GM18498 (cell line): ENCODE measurements at regions not wholly inside any gene's neighbourhood (a gene's known extent, or its start where the extent isn't known, plus 50 kb on each side); places are given as distances from the start of the nearest gene placed in this dataset.
"Not testable (repeated sequence)": the region's sequence is repeated elsewhere in the genome, so short reads cannot be mapped to it uniquely, and the experiment has no call there.

ENCODE experiments used
- ATAC-seq: cut with Tn5 transposase; IDR thresholded peaks from one replicate; pipeline ENCODE4 v1.9.1; 2021; ENCODE audit warnings: mild to moderate bottlenecking, moderate library complexity; ENCODE audit not compliant: unreplicated experiment

DNA sequence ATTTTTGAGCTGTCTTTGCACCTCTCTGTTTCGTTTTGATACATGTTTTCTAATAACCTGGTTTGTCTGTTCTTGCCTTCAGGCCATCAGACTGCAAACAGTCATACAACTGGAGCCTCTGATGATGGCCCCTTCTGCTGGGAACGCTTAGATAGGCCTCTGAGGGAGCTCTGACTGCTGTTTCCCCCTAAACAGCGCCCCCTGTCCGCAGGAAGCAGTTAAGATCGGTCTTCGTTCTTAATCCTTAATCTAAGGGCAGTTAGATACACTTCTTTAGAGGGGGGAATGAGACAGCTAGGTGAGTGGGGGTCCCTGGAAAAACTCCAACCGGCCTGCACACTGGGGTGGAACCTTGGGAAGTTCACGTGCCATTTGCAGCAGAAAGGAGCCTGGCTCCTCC lies 1338.8 kb upstream of the SEL1L start:
- no peak for ATAC-seq

DNA sequence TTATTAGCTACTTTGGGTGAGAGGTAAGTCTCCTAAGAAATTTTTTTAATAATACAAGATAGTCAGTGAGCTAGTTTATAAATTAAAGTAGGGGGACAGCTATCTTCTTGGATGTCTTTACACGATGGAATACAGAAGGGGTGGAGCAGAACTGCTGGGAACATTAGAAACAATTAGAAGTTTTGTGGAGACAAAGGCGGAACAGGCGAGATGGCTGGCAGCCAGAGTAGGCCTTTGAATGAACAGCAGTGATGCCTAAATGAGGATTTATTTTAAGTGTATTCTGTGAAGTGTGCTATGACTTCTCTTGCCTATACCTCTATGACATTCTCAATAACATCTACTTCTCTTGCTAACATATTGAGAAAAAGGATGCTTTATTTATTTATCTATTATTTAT lies 1345.3 kb upstream of the SEL1L start:
- no peak for ATAC-seq

DNA sequence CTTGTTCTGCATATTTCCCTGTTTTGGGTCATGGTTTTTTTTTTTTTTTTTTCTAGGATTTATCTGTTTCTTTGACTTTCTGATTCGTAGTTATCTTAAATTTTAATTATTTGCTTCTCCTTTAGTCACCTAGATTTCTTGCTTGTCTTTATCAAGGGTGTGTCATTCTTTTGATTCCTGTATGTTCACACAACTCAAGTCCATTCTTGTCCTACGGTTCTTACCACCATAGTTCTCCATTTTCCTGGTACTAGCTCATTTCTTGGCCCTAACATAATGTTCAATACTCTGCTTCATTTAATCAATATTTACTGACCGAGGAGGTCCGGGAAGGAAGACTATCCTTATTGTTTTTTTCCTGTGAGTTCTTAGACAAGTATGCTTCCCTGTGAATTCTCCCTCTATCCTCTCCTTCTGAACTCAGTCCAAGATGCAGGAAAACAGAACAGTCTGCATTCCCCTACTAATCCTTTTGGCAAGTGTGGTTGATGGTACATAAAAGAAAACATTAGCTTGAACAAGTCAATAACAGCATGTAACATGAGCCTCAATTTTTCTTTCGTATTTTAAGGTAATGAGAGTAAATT lies 1346.4 kb upstream of the SEL1L start:
- ATAC-seq = no peak

DNA sequence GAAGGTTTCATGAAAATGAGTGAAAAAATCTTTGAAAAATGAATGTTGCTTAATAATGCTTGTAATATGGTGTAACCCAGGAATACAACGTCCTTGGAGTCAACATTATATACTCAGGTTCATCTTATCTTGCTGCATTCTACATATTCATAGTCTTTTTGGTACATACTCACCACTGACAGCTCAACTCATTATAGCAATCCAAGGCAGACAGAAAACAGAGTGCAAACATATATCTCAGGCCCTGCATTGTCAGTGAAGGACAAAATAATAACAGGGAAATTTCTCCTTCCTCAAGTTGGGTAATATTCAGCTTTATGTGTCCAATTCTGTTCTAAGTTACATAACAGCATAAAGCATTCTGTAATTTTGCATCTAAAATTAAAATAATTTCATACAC lies 1353.0 kb upstream of the SEL1L start:
- no peak for ATAC-seq

DNA sequence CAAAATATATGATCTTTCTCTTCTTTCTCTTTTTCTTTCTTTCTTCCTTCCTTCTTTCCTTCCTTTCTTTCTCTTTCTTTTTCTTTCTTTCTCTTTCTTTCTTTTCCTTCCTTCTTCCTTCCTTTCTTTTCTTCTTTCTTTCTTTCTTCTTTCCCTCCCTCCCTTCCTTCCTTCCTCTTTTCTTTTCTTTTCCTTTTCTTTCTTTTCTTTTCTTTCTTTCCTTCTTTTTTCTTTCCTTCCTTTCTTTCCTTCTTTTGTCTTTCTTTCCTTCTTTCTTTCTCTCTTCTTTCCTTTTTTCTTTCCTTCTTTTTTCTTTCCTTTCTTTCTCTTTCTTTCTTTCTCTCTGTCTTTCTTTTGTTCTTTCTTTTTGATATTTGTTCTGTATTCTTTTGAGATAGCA lies 1356.0 kb upstream of the SEL1L start:
- no peak for ATAC-seq

DNA sequence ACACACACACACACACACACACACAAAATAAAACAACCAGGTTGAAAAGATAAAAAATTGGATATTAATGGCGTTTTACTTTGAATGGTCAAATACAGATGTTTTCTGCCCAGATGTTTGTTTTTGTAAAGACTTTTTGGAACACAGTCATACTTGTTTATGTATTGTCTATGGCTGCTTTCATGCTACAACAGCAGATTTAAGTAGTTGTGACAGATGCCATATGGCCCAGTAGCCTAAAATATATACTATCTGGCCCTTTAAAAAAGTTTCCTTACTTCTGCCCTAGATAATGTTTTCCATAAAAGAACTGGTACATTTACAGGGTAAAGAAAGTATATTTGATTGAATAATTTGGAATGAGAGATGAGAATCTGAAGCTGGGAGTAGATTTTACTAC lies 1362.8 kb upstream of the SEL1L start:
- no peak for ATAC-seq

DNA sequence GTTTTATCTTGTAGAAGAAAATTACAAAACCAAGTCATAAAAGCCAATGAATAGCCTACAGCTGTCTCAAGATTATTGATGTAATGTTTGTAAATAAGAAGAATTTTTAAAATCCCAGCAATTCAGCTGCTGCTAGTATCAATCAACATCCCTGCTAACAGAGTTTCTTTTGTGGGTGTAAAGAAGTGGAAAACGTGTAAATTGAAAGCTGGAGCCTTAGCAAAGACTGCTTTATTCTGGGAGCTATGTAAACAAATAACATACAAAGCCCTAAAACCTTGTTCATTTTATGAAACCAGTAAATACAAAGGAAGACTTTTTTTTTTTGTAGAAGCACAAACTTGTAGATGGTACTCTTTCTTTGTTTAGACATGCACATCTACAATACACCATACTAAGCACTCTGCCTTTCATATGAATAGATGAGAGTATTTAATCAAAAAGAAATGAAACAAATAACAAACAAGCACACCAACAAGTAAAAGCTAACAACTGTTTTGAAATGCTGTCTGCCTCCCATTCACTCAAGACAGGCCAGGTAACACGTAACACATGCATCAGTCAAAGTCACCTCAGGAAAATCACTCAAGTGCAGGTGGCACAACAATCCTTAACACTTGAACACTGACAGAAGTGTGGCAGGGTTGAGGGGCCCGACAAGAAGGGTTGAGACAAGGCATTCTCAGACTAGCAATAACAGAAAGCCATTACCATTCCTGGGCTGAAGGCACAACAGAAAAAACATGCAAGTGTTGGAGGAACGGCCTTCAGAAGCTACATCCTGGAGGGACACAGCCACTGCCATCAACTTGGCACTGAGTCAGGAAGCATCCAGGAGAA lies 1364.0 kb upstream of the SEL1L start:
- ATAC-seq = no peak

DNA sequence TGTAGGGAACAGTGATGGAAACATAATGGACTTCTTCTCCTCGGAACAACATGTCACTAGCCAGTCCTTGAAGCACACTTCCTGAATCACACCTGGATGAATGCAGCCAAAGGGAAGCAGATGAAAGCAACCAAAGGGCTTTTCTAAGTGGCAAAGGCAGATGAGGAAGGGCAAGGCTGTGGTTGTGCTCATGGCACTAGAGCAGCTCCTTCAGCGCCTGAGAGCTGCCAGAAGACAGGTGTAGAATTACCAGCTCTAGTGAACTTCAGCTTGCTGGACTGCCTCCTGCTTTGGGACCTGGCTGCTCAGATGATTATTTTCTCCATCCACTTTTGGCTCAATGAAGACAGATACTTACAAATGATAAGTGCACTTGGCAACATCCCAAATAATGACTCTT lies 1372.1 kb upstream of the SEL1L start:
- ATAC-seq = no peak

DNA sequence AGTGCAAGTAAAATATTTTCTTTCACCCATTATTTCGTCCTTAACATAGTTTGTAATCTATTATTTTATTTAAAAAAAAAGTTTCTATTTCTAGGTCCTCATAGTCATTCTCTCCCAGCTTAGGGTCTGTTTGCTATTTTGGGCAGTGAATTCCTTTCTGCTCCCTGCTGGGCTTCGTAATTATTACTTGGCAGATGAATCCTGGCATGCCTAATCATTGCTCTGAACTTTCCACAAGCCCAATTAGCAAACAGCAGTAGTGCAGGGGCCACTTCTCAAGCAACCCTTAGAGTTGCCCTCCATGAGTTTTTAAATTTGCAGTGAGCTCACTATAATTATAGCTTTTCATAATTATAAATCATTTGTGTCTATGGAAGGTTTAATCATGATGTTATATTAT lies 1378.3 kb upstream of the SEL1L start:
- no peak for ATAC-seq

DNA sequence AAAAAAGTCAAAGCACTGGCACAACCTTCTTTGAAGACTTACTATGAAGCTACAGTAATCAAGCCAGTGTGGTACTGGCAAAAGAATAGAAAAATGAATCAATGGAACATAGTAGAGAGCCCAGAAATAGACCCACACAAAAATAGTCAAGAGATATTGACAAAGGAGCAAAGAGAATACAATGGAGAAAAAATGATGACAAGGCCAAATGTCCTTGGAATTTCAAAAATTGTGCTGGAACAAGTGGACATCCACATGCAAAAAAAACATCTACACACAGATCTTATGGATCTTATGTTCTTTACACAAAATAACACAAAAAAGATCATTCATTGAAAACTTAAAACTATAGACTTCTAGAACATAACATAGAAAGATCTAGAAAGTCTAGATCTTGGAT lies 1379.7 kb upstream of the SEL1L start:
- ATAC-seq = no peak

DNA sequence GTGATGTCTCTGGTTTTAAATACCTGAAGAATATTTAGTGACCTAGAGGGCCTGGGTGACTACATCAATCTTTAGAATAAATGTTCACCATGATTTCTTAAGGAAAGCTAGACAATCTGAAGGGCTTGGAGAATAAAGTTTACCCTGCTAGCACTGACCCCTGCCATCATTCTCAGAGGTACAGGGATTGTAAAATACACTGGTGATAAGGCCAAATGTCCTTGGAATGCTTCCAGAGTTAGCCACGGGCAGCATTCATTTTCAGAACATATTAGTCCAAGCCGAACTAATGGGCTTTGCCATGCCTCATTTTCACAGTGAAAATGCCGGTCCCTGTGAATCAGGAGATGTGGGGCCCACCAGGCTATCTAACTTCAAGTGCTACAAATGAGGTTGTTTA lies 1381.7 kb upstream of the SEL1L start:
- no peak for ATAC-seq

DNA sequence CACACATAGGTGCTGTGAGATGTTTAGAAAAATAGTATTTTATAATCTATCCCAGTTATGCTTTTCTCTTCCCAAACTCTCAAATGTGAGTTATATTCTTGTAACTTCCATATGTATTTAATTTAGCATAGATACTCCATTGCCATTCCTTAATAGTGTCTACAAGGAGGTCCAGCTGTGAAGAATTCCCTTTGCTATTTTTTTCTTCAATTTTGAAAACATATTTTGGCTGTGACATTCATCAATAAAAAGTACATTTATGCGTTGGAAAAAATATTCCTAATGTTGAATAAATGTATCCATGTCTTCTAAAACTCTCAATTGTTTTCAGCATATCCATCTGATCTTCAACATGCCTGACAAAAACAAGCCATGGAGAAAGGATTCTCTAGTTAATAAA lies 1402.0 kb upstream of the SEL1L start:
- ATAC-seq = no peak

DNA sequence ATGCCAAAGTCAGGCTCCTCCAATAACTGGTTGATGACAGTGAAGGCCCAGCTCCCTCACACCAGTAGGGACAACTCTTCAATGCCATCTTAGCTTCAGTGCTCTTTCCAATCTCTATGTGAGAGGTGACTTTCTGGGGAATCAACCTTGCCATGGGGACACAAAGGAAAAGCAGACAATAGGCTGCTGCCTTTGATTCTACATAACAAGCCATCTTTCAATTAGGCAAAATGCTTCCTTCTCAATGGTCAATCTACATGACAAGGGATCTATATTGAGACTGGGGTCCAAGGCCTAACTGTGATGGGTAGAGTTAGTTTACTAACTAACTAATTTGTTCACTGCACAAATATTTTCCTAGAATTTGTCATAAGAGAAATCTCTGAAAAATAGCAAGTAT lies 1417.5 kb upstream of the SEL1L start:
- ATAC-seq = no peak

DNA sequence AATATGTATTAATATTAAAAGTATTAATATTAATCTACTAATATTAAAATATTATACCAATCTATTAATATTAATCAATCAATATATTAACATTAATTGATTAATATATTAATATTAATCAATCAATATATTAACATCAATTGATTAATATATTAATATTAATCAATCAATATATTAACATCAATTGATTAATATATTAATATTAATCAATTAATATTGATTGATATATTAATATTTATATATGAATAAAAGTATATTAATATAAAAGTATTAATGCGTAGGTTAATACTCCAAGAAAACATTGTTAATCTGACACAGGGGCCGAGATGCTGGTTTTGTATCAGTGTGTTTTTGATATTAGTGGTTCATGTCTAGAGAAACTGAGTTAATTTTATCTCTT lies 1430.1 kb upstream of the SEL1L start:
- ATAC-seq = no peak

DNA sequence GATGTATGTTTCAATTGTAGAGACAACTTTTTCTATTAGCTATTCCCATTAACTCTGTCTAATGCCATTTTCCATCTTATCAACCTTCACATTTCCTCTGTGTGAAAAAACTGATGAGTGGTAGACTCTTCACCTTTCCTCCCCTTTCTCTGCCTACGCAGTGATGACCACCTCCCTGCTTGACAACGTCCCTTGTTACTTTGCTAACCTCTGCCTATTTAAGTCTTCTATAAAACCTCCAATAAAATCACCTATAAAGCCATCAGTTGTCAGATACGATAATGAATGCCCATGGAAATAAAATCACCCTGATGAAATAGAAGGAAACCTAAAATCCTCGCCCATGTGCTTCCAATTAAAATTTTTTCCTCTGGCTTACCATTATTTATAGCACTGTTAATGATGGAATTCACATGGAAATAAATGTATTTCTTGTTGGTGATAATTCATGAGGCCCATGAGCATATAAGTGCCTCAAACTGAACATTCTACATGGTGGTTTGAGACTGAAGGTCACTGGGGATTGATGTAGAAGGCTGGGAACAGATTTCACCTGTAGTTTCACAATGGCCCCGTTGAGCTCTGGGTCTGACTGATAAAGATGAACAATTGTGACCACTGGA lies 1454.0 kb upstream of the SEL1L start:
- ATAC-seq = no peak

DNA sequence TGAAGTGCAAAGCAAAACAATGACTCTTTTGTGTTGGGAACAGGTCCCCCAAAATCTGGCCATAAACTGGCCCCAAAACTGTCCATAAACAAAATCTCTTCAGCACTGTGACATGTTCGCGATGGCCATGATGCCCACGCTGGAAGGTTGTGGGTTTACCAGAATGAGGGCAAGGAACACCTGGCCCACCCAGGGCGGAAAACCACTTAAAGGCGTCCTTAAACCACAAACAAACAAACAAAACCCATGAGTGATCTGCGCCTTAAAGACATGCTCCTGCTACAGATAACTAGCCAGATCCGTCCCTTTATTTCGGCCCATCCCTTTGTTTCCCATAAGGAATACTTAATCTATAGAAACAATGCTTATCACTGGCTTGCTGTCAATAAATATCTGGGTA lies 1460.9 kb upstream of the SEL1L start:
- not testable (repeated sequence) for ATAC-seq

DNA sequence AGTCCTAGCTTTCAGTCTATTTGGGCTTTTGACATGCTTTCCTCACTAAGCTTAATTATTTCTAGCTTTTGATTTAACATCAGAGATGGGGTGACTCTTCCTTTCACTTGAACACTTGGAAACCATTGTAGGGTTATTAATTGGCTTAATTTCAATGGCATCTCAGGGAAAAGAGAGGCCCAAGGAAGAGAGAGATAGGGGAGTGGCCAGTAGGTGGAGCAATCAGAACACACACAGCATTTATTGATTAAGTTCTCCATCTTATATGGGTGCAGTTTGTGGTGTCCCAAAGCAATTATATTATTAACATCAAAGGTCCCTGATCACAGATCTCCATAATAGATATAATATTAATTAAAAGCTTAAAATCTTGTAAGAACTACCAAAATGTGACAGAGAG lies 1466.1 kb upstream of the SEL1L start:
- ATAC-seq = no peak

DNA sequence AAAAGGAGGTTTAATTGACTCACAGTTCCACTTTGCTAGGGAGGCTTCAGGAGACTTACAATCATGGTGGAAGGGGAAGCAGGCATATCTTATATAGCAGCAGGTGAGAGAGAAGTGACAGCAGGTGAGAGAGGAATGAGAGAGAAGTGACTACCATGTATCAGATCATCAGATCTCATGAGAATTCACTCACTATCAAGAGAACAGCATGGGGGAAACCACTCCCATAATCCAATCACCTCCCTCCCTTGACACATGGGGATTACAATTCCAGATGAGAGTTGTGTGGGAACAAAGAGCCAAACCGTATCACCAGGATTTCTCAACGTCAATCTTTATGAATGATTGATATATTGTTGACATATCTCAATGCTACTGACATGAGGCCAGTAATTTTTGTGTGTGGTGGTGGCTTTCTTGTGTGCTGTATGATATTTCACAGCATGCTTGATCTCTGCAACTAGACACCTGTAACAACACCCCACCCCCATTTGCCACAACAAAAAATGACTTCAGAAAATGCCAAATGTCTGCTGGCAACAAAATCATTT lies 1470.9 kb upstream of the SEL1L start:
- no peak for ATAC-seq

DNA sequence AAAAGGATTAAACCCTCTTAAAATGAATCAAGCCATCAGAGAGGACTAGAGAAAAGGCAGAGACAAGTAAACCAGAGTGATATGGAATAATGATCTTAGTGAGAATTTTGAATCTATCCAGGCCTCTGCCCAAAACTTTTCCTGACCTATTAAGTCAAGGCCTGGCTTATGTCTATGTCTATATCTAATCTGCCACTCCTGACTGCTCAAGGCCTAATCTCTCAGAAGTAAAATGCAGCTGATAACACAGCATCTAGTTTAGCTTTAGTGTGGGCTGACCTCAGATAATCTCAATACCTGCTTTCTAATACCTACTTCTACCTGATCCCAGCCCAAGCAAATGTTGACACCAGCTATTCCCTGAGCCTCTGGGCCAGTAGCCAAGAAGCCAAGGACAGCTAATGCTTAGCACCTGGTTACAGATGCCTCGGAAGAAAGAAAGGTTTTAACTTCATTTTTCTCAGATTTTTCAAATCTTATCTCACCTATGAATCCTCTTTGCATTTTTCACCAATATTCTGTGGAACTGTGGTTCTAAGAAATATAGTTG lies 1472.5 kb upstream of the SEL1L start:
- ATAC-seq = no peak

DNA sequence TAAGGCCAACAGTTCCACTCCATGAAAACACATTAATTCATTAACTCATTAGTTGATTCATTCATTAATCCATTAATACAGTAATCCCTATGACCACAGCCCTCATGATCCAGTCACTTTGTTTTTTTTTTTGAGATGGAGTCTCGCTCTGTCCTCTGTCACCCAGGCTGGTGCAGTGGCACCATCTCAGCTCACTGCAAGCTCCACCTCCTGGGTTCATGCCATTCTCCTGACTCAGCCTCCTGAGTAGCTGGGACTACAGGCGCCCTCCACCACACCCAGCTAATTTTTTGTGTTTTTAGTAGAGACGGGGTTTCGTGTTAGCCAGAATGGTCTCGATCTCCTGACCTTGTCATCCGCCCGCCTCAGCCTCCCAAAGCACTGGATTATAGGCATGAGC lies 1473.4 kb upstream of the SEL1L start:
- ATAC-seq = not testable (repeated sequence)

DNA sequence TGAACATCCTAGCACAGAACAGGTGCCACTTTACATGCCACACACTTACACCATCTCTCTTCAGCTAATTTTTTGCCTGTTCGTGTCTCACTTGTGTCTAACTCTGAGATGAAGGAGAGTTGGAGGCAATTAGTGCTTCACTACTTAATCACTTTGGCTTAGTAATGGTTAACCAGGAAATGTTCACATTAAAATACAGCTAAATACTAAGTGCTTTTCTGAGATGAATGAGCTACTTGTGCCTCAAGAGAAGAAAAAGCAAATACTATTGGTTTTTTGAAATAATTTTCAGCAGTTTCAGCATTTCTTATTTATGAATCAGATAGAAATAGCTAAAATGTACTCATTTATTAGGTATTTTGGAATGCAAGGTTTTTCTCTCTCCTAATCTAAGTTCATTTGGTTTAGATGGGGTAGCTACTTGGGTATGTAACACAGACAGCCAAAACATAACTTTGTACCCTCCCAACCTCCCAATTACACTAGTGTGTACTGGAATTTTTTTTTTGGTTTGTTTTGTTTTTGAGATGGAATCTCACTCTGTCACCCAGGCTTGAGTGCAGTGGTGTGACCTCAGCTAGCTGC lies 1474.1 kb upstream of the SEL1L start:
- no peak for ATAC-seq
